ENCODE measurements at regions not wholly inside any gene's neighbourhood (a gene's known extent, or its start where the extent isn't known, plus 50 kb on each side); places are given as distances from the start of the nearest gene placed in this dataset.

GRCh38 chr11:86726770-86727504 is 54.5 kb upstream of the ME3 start:
- no peaks in the 10 kb centered on the region for H4K20me1 ChIP-seq (replicated peaks; ENCODE audit: control insufficient read depth, insufficient read depth, low read length)
- H3K79me2 ChIP-seq (ENCODE audit: control insufficient read depth, insufficient read depth, low read length): no peaks in the 10 kb centered on the region
- in situ Hi-C loops (cut with MboI): no loop called here
- CTCF ChIA-PET (ENCODE audit: low intra/inter-chr PET ratio): no interaction called here
- no peak overlapping the region for H3K4me3 ChIP-seq
- H3K4me1 ChIP-seq (replicated peaks in 1 of 2; ENCODE audit: control insufficient read depth in 2 of 2, insufficient read depth in 2 of 2, low read length in 2 of 2): no peaks in the 10 kb centered on the region
- FAIRE-seq: no peak
- no peak overlapping the region for H3K27ac ChIP-seq (ENCODE audit: extremely low read depth, low read depth, low read length)
- BruUV-seq (replicated peaks): no TSS peak
- H2AFZ ChIP-seq (ENCODE audit: low read depth, low read length): no peak overlapping the region
- intact Hi-C loops (cut with micrococcal nuclease): no loop called here
- H3K9me1 ChIP-seq (ENCODE audit: control insufficient read depth, insufficient read depth, low read length): no peaks in the 10 kb centered on the region
- no peaks in the 10 kb centered on the region for H3K9me3 ChIP-seq (replicated peaks; ENCODE audit: control insufficient read depth, insufficient read depth, low read depth, low read length)
- TF ChIP-seq TCF15 (CRISPR knock-in tag; IDR thresholded peaks at IDR 0.05) (no peak), CTCFL (IDR thresholded peaks at IDR 0.05; ENCODE audit: borderline replicate concordance, insufficient read depth, low read depth, low read length, poor library complexity, severe bottlenecking) (no peak), MBD2 (IDR thresholded peaks at IDR 0.05; ENCODE audit: borderline replicate concordance, low read depth) (no peak), ID3 (CRISPR knock-in tag; IDR thresholded peaks at IDR 0.05) (no peak), ID3 (tag; IDR thresholded peaks at IDR 0.05) (no peak), ZBTB11 (CRISPR knock-in tag; IDR thresholded peaks at IDR 0.05) (no peak), FOXP1 (CRISPR knock-in tag; IDR thresholded peaks at IDR 0.05) (no peak), FOXA1 (IDR thresholded peaks at IDR 0.05; ENCODE audit: borderline replicate concordance) (no peak), POLR2H (tag; IDR thresholded peaks at IDR 0.05; ENCODE audit: low read depth) (no peak), E2F3 (CRISPR knock-in tag; IDR thresholded peaks at IDR 0.05) (no peak), EHMT2 (IDR thresholded peaks at IDR 0.05) (no peak), RBM14 (IDR thresholded peaks at IDR 0.05; ENCODE audit: borderline replicate concordance, insufficient read depth, low read depth, low read length) (no peak), ZNF830 (CRISPR knock-in tag; IDR thresholded peaks at IDR 0.05) (no peak), TEAD4 (IDR thresholded peaks at IDR 0.05; ENCODE audit: low read length) (no peak), TEAD4 (CRISPR knock-in tag; IDR thresholded peaks at IDR 0.05; ENCODE audit: borderline replicate concordance) (no peak), RNF2 (IDR thresholded peaks at IDR 0.05) (no peak), CC2D1A (IDR thresholded peaks at IDR 0.05) (no peak)
- no peaks in the 10 kb centered on the region for H3K27me3 ChIP-seq (ENCODE audit: control insufficient read depth in 2 of 2, insufficient read depth in 2 of 2, low read length in 2 of 2)
- no peaks in the 10 kb centered on the region for H3K36me3 ChIP-seq (ENCODE audit: control insufficient read depth, insufficient read depth, low read length)
- no peak overlapping the region for H3K4me2 ChIP-seq (ENCODE audit: insufficient read depth, low read length)
- WGBS (ENCODE audit: insufficient coverage, low coverage, missing lambda C conversion rate): 0% methylated on average over 5 of the region's 5 CpGs
- H3K9ac ChIP-seq (ENCODE audit: insufficient read depth in 1 of 2, low read depth in 2 of 2, low read length in 2 of 2): no peak overlapping the region
- no peak for ATAC-seq
- no peak for DNase-seq (ENCODE audit: extremely low read depth in 1 of 4, low spot score in 3 of 4)
- POLR2A ChIA-PET: interaction anchor here (1.1 kb wide), 1 partner anchor 14 kb away, joined by 4 read pairs; no protein-coding TSS in a partner anchor

All from K562 (cell line).